Dermis microvascular lymphatic vessel endothelial cell (primary cell): ENCODE measurements at regions not wholly inside any gene's neighbourhood (a gene's known extent, or its start where the extent isn't known, plus 50 kb on each side); places are given as distances from the start of the nearest gene placed in this dataset.
"Not testable (repeated sequence)": the region's sequence is repeated elsewhere in the genome, so short reads cannot be mapped to it uniquely, and the experiment has no call there.

Experiments
- DNase-seq, 2 donors: peaks; one replicate each; pipeline versions ENCODE4 v3.0.0 to v3.0.0-alpha.2; 2010; ENCODE audit warnings: low read depth in 2 of 2

DNA sequence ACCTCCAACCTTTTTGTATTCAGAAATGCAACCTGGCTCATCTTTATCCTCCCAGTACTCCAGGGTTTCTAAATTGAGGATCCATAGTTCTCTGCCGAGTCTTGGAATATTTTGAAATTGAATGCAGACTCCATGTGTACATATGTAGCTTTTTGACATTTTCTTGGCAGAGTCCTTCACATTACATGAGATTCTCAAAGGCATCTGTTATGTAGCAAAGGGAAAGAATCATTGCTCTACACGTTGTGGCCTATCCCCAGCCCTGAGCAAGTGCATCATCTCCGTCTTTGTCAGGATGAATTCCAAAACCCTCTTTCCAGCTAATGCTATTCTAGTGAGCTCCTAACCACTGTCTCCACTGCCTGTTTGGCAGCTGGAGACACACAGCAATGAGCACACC, 742.9 kb downstream of the DHX35 start:
- no peak for DNase-seq

DNA sequence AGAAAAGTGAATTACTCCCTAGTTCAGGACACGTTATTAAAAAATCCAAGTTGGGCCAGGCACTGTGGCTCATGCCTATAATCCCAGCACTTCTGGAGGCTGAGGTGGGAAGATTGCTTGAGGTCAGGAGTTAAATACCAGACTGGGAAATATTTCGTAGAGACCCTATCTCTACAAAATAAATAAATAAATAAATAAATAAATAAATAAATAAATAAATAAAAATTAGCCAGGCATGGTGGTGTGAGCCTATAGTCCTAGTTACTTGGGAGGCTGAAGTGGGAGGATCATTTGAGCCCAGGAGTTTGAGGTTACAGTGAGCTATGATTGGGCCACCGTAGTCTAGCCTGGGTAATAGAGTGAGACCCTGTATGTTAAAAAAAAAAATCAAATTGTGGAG, 741.2 kb downstream of the DHX35 start:
- DNase-seq = not testable (repeated sequence)

DNA sequence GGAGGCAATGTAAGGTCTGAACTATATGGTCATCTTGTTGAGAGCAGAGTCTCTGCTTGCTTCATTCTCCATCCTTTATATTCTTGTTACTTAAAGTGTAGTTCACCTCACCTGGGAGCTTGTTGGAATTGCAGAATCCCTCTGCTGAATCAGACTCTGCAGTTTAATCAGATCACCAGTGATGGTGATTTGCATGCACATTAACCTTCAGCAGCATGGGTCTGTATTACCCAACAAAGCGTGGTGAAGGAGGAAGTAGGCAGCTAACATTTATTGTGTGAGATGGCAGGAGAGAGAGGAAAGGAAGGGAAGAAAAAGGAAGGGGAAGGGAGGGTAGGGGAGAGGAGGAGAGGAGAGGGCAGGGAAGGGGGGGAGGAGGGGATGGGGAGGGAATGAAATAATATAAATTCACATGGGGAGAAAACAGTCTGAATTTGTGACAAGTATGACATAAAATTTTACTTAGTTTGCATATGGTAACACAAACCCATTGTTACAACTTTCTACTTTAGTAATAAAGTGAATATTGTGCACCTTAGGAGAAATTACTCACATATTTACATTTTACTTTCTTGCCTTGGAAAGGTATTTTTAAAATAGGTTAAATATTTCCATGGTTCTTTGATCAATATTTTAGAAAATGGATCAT, 740.7 kb downstream of the DHX35 start:
- DNase-seq = no peak

DNA sequence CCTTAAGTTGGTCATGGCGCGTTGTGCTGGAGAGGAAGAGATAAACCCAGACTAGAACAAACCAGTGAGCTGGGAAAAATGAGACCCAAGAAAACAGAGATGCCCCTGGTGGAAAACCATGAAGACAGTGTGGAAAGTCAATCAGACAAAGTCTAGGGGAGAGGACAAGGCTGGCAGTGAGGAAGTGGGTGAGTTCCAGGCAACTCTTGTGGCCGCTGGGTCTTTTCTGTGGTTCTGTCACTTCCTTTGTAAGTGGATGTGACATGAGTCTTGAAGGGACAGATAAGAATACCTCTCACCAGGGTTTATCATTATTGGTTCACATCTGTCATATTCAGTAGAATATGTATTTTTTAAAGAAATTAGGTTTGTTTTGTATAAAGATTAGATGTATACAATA, 738.4 kb downstream of the DHX35 start:
- DNase-seq = no peak

DNA sequence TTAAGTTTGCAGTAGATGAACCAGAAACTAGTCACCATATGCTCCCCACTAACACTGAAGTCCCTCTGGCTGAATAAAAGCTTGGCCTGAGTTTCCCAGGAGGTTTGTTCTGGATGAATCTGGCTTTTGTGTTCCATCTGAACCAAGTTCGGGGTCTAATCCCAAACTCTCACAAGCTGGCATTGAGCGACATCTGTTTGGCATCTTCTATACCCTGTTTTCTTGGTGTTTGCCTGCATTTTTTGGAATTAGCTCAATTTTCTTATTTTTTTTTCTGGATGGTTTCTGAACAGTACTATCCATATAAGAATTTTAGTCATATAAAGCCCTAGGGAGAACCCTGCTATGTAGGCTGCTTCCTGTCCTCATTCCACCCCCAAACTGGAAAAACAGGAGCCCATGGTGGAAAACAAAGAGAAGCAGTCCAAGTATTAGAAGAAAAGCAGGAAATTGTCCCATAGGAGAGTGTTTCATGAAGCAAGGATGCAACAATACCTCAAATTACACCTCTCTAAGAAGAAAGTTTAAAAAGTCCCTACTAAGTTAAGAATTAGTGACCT, 737.1 kb downstream of the DHX35 start:
- DNase-seq = peak in 1 of 2 donors; percentile 18

DNA sequence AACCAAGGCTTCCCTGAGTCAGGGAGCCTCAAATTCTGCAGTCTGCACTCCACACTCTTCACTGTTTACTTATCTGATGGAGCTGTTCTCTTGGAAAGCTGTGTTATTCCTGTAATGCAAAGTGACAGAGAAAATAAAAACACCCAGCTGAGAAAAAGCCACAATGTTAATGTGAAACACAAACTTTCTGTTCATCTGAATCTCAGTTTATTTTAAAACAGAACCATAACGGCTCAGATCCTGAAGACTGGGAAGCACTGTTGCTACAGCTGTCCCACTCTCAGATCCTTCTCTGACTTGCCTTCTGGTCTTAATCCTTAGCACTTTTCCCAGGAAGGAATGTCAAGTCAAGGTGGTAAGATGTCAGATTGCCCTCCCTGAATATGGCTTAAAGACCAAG, 736.6 kb downstream of the DHX35 start:
- no peak for DNase-seq

DNA sequence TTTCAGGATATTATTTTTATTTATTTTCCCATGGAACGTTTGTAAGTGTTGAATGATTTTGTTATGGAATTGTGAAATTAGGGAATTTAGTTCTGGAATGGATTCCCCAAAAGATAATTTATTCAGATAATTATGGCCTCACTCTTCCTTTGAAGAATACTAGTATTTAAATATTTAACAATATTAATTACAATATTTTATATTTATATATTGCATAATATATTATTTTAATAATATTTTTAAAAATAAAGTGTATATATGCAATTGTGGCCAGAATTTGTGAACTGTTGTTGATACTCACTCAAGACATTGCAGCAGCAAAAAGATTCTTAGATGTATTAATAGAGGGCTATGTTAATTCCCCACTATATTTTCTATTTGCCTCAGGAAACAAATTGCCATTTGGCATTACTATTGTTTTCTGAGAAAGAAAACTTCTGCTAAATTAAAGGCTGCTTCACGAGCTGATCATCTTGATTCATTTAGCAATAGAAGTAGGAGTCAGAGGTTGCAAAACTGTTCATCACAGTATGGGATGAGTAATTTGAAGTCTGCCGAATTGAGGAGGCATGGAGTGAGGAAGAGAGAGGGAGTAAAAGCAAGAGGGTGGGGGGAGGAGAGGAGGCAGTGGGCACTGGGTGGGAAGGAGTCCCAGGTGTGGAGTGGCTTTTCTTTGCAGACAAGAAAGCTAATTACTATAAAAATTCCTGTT, 729.2 kb downstream of the DHX35 start:
- DNase-seq = no peak

DNA sequence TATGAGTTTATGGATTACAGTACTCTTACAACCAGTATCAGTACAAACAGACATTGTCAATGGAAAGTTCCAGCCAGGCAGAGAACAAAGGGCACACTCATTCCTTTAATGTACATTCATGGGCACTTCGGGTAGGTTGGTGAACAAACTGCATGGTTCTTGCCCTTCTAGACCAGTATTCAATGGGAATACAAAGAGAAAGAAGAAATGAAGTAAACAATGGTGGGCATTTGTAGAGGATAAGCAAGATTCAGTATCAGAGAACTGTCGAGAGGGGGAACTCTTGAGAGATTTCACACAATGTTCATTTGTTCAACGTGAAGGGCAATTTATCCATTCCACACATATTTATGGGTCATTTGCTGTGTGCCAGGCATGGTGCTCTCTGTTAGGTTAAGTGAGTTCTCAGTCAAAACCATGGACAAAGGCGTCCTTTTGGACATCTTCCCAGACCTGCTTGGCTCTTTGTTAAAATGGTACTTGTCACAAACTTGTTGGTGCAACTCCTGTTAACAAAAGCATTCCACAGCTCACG, 714.8 kb downstream of the DHX35 start:
- peak in 1 of 2 donors; percentile 44 for DNase-seq

DNA sequence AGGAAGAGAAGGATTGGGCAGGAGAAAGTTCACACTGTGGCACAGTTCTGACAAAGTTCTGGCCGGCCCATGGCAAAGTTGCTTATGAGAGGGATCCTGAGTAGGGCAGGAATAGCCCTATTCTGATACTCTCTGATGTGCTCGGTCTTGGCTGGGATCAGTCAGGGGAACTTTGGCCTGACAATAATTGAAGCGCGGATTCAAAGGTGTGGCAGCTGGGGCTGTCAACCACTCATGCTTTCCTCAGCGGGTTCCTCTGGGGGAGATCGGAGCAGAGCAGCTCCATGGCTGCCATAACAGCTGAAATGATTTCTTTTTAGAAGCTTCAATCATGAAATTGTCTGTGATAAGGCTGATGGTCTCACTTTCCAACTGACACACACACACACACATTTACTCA, 714.1 kb downstream of the DHX35 start:
- DNase-seq = no peak

DNA sequence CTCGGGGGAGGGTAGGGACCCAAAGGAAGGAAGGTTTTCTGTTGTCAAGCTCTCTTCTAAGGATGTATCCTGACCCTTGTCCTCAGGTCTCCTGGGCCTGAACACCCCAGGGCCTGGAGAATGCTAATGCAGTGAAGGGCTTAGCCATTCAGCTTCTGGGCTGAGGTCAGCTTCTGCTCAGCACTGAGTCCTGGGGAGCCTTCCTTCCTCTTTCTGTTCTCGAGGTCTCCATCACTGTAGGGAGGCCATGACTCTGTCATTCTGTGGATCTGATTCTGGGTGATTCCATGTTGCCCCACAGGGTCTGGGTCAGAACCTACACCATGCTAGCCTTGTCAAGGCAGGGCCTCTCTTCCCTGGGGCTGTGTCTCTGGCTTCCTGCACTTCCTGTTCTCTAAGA, 712.7 kb downstream of the DHX35 start:
- no peak for DNase-seq

DNA sequence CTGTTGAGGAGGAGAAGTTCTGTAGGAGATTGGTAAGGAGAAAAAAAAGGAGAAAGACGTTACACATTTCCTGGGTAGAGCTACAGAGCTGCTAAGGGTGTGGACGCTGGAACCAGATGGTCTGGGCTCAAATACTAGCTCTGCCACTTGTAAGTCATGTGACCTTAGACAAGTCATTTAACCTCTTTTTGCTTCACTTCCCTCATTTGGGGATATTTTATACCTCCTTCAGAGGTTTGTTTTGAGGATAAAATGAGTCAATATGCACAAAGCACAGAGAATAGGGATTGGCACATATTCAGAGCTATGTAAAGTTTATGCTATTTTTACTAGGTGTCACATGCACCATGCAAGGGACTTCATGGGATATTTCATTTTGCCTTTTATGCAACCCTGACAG, 708.8 kb downstream of the DHX35 start:
- no peak for DNase-seq

DNA sequence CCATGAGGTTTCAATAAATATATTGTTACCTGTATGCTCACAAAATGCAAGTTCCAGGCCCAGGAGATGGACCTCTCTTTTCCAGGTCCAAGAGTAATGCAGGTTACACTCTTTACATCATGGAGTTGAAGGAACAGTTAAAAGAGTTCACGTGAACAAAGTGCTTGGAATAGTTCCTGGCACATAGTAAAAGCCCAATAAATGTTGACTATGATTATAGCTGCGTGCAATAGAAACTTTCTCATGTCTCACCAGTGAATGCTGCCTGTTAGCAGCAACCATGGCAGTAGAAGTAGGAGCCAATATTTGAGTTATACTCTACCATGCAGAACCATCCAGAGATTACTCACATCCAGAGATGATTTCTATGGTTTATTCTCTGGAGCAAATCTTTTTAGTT, 707.5 kb downstream of the DHX35 start:
- DNase-seq = no peak

DNA sequence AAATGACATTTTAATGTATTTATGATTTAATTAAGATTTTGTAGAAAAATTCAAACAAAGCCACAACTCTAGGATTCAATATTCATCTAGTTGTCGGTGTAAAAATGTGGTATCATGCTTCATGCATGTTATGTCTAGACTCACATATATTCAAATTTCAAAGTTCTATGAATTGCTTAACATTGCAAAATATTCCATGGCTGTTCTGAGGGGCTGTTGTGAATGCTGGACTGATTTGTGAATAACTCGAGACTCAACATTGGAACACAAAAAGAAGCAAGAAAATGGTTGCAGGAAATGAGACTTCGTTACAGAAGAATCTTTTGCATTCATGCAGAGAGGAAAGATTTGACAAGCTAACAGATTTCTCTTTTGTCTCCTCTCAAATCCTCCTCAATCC, 705.9 kb downstream of the DHX35 start:
- DNase-seq = no peak

DNA sequence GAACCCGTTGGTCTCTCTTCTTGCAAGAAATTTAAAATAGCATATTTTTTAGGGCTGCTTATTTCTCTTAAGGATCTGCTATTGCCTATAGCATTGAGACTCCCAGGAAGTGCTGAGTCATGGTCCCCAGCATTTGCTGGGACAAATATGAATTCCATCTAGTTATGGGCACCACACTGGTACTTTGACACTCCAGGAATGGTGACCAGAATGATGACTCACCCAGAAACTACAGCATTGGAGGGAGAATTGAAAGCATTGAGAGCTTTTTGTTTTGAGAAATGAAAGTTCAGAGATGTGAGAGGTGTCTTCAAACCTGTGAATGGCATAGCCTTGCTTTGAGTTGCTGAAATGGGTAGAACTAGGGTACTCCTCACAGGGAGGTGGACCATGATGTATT, 699.7 kb downstream of the DHX35 start:
- no peak for DNase-seq

DNA sequence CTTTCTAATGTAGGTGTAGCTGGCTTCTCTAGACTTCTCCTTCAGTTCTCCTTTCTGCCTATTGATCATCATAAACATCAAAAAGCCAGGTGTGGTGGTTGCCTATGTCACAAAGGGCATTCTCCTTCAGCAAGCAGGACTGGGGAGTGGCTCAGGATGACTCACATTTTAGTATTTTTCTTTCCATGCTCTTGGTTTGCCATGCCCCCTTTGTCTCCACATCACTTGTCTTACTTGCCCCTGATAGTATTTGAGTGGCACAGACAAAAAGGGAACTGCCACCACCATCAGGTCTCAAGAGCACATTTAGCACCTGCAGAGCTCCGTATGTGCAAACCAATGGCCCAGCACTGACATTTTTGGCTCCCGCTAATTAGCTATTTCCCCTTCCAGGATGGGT, 698.8 kb downstream of the DHX35 start:
- peak in 1 of 2 donors; percentile 43 for DNase-seq

DNA sequence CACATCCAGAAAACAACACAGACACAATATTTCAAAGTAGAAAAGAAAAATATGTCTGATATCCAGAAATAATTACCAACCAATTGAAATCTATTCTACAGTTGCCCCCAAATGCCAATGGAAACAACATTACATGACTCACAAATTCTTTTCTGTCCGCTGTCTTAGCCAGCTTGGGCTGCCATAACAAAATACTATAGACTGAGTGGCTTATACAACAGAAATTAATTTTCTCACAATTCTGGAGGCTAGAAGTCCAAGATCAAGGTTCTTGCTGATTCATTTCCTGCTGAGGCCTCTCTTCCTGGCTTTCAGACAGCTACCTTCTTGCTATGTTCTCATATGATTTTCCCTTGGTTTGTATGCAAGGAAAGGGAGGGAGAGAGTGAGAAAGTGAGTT, 698.1 kb downstream of the DHX35 start:
- peak in 1 of 2 donors; percentile 92 for DNase-seq

DNA sequence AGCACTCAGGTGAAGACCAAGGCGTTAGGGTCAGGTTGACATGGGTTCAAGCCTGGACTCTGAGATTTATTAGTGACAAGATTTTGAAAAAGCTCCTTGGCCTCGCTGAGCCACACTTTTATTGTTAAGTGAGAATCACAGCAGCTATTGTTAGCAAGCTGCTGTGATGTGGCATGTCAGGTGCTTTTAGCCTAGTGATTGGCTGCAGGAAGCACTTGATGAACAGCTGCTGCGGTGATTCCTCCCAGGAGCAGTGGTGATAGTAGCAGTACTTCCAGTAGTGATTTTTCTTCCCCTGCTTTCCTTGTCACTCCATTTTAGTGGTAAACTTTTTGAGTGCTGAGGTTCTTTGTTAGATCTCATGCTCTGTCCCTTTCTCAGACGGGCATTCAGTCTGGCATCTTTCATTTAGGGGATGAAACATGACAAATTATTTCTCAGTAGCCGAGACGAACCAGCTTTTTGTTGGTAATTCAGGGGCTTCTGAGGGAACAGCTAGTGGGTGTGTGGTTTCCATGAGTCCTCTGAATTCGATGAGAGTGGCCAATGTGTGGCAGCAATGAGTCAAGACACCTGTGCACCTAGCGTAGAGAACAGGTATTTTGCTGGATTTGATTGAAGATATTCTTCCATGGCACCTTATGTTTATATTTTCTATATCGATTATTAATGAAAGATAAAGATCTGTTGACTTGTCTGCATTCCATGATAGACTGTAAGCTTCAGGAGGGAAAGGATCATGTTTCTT, 696.7 kb downstream of the DHX35 start:
- no peak for DNase-seq

DNA sequence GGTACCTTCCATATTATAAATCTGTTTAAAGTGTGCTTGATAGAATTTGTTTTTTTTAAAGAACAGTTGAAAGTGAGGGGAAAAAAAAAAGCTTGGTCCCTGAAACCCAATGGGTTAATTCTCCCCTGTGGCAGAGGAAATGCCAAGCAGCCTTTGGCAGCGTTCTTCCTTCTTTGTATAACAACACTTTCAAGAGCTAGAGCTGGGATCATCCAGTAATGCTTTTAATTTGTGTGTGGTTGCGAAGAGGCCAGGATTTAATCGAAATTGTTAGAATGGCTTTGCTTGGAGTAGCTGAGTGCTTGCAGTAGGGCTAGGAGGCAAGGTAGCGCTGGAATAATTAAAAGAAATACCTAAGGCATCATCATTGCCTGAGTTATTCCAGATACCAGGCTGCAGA, 692.0 kb downstream of the DHX35 start:
- no peak for DNase-seq

DNA sequence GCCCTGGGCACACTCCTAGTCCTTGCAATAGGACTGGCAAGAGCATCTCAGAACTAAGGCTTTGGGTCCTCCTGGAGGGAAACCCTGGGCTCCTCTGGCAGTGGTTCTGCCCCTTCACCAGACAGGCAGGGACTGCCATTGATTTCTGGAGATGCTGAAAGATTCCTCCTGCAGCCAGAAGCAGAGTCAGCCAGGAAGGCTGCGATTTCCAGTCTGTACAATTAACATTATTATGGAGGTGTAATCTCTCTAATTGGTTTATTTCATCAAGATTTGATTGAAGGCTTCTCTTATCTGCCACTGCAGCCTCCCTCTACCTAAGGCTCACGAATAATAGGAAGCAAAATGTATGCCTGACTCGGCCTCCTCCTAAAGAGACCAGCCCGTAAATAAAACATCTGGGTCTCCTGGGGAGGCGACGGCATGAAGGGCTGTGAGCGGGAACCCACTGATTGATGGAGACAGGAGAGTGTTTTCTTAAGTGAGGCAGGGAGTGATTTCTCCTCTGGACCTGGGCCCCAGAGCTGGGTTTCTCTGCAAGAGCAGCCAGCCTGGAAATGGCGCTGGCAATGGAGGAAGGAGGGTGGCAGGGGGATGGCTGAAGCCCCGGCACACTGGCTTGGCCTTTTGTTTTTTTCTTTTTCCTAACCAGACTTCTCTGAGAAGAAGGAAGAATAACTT, 689.6 kb downstream of the DHX35 start:
- no peak for DNase-seq

DNA sequence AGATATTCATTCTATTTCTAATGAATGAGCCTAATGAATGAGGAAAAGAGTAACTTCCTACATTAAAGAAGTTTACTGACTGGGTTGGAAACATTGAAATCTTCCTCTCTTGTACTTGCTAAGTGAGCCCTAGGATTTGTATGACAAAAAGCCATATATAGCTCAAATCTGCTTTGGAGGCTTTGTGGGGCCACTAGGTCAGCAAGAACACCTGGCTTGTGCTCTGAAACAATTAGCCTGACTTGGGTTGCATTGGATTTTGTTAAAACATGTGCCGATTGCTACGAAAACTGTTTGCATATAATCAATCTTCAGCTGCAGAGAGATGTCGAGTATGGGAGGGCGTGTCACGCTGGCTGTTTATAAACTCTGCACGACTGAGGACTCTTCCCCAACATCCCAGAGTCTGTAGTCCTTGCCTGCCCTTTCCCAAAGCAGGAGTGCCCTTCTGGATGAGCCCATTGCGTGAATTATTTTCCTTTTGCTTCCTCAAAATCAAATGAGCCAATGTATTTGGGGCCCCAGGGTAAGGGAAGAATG, 684.8 kb downstream of the DHX35 start:
- DNase-seq = no peak

DNA sequence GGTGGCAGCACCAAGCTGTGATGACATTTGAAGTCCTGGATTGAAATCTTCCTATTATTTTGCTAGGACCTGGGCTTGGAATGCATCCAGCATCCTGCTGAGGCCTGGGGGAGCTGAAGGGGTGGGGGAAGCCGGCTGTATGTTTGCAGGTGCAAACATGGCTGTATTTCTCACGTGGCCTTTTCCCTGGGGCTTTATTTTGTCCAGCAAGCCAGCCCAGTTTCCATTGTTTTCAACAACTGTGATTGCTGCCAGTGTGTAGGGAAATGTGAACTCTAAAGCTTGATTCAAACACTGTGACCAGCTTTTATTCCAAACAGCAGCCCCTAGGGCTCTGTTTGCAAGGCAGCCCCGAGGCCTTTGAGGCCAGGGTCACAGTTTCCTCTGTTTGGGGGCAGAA, 683.0 kb downstream of the DHX35 start:
- peak in 1 of 2 donors; percentile 82 for DNase-seq
